Activated CD8-positive, alpha-beta T cell treated with anti-CD3 and anti-CD28 coated beads, Interleukin-2, amount 10 ng/mL, durations not matched to agents 7 days and 5 days (primary cell): ENCODE measurements at regions not wholly inside any gene's neighbourhood (a gene's known extent, or its start where the extent isn't known, plus 50 kb on each side); places are given as distances from the start of the nearest gene placed in this dataset.

Source experiments
- ATAC-seq: fragments of 150-1000 bp; cut with Tn5 transposase; one replicate; pipeline ENCODE4 v1.10.0; 2021; ENCODE audit warnings: moderate library complexity
- CTCF ChIA-PET: fragments of 350-600 bp; sonication (Branson Sonifier 250); formaldehyde crosslinking; loops from one replicate; lab custom pipeline; 2021; ENCODE audit warnings: antibody characterized with exemption; lab: Charles Lee
- POLR2A ChIA-PET: fragments of 350-600 bp; sonication (Branson Sonifier 250); formaldehyde crosslinking; loops from one replicate; lab custom pipeline; 2021; ENCODE audit warnings: antibody characterized with exemption; lab: Charles Lee
- DNase-seq: peaks from one replicate; pipeline ENCODE4 v3.0.0-alpha.2; 2020
- H3K27ac Mint-ChIP-seq: one replicate; pipeline ENCODE4 v1.8.0; 2021; ENCODE audit warnings: mild to moderate bottlenecking, mixed read lengths
- H3K27me3 Mint-ChIP-seq: one replicate; pipeline ENCODE4 v1.8.0; 2021; ENCODE audit warnings: low read depth, mixed read lengths
- H3K36me3 Mint-ChIP-seq: one replicate; pipeline ENCODE4 v1.8.0; 2021; ENCODE audit warnings: low read depth, mixed read lengths
- H3K4me1 Mint-ChIP-seq: one replicate; pipeline ENCODE4 v1.8.0; 2021; ENCODE audit warnings: low read depth, mixed read lengths
- H3K4me3 Mint-ChIP-seq: one replicate; pipeline ENCODE4 v1.8.0; 2021; ENCODE audit warnings: mild to moderate bottlenecking, mixed read lengths
- H3K9me3 Mint-ChIP-seq: one replicate; pipeline ENCODE4 v1.8.0; 2022; ENCODE audit warnings: mixed read lengths; ENCODE audit not compliant: insufficient read depth

- H3K9me3 Mint-ChIP-seq, result no peaks in the 10 kb centered on the region
- H3K27ac Mint-ChIP-seq, result no peak overlapping the region
- H3K4me1 Mint-ChIP-seq, result peaks cover 3% of the 10 kb centered on the region
- no peaks in the 10 kb centered on the region for H3K36me3 Mint-ChIP-seq
- ChIA-PET CTCF (interaction anchor here (0.7 to 2.2 kb wide), 23 partner anchors 8 to 1148 kb away, joined by 3 to 14 read pairs (median 3); no protein-coding TSS in a partner anchor), POLR2A (interaction anchor here (0.5 kb wide), 1 partner anchor 790 kb away, joined by 3 read pairs; no protein-coding TSS in a partner anchor)
- H3K27me3 Mint-ChIP-seq, result no peaks in the 10 kb centered on the region
- ATAC-seq, result no peak
- no peak for DNase-seq
- H3K4me3 Mint-ChIP-seq, result no peak overlapping the region
Measured at GRCh38 chr21:15552914-15553494, 176.8 kb upstream of the USP25 start.

GRCh38 chr21:15557925-15558324, 171.9 kb upstream of the USP25 start:
- ATAC-seq, result no peak
- Mint-ChIP-seq H3K4me1 (no peaks in the 10 kb centered on the region), H3K36me3 (no peaks in the 10 kb centered on the region), H3K9me3 (no peaks in the 10 kb centered on the region), H3K27ac (no peak overlapping the region), H3K27me3 (no peaks in the 10 kb centered on the region), H3K4me3 (no peak overlapping the region)
- POLR2A ChIA-PET, result no interaction called here
- DNase-seq, result no peak
- CTCF ChIA-PET, result no interaction called here

DNA sequence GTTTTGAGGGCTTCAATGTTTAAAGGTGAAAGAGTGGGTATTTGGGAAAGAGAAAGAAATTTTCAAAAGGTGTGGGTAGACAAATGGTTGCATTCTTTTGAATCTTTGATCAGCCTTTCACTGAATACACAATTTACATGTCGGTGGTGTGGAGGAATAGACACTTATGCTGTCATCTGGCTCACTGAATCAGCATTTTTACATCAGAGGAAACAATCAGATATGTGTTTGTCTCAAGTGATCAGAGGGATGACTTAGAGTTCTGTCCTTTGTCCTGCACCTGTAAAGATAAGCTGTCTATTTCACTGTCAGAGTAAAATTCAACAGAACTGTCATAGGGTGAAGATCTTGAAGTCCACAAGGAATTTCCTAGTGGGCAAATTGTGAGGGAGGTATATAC, 170.9 kb upstream of the USP25 start:
- no peaks in the 10 kb centered on the region for H3K4me1 Mint-ChIP-seq
- ATAC-seq, result no peak
- DNase-seq, result no peak
- H3K27ac Mint-ChIP-seq, result no peak overlapping the region
- H3K27me3 Mint-ChIP-seq, result no peaks in the 10 kb centered on the region
- H3K9me3 Mint-ChIP-seq, result no peaks in the 10 kb centered on the region
- no peak overlapping the region for H3K4me3 Mint-ChIP-seq
- no peaks in the 10 kb centered on the region for H3K36me3 Mint-ChIP-seq
- ChIA-PET POLR2A (no interaction called here), CTCF (no interaction called here)

DNA sequence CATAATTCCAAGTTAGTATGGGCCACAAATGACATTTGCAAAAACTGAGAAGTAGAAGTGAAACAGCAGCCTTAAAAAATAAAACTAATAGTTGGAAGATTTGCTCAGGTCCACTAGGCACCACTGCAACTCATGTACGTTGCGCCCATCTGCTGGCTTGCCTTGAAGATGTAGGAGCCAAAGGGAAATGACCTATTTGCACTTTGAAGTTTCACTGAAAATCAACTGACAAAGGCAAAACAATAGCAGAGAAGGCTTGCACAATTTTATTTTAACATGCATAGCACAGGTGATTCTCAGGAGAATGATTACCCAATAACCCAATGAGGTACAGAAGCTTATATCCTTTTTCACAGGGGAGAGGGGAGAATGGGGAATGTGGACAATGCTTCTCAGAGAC, 170.1 kb upstream of the USP25 start:
- DNase-seq (no peak), ATAC-seq (no peak)
- no peaks in the 10 kb centered on the region for H3K9me3 Mint-ChIP-seq
- CTCF ChIA-PET, result no interaction called here
- H3K27me3 Mint-ChIP-seq, result no peaks in the 10 kb centered on the region
- H3K4me3 Mint-ChIP-seq, result no peak overlapping the region
- H3K27ac Mint-ChIP-seq, result no peak overlapping the region
- no peaks in the 10 kb centered on the region for H3K36me3 Mint-ChIP-seq
- POLR2A ChIA-PET, result no interaction called here
- no peaks in the 10 kb centered on the region for H3K4me1 Mint-ChIP-seq

- no peak overlapping the region for H3K27ac Mint-ChIP-seq
- no peak for DNase-seq
- no peaks in the 10 kb centered on the region for H3K27me3 Mint-ChIP-seq
- no peaks in the 10 kb centered on the region for H3K36me3 Mint-ChIP-seq
- no peaks in the 10 kb centered on the region for H3K4me1 Mint-ChIP-seq
- no peaks in the 10 kb centered on the region for H3K9me3 Mint-ChIP-seq
- POLR2A ChIA-PET, result no interaction called here
- CTCF ChIA-PET, result interaction anchor here (1.1 kb wide), 1 partner anchor 7 kb away, joined by 4 read pairs; no protein-coding TSS in a partner anchor
- no peak for ATAC-seq
- H3K4me3 Mint-ChIP-seq, result no peak overlapping the region
Measured at GRCh38 chr21:15560383-15561056, 169.3 kb upstream of the USP25 start.

DNA sequence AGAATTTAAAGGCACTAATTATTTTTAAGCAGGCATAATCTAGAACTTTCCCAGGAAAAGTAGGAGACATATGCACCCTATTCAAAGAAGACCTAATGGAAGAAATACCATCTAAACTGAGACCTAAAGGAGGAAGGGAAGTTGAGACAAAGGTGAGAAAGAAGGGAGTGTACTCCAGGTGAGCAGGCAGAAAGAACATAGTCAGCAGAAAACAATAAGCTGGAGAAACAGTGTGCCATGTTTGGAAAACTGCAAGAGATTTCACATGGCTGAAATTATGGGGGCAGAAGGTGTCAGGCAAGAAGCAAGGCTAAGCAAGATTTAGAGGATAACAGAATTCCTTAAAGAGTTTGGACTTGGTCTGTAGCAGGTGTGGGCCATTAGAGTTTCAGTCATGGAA, 167.0 kb upstream of the USP25 start:
- Mint-ChIP-seq H3K4me3 (no peak overlapping the region), H3K4me1 (no peaks in the 10 kb centered on the region), H3K27me3 (peaks cover 3% of the 10 kb centered on the region), H3K36me3 (no peaks in the 10 kb centered on the region), H3K9me3 (no peaks in the 10 kb centered on the region), H3K27ac (no peak overlapping the region)
- ChIA-PET CTCF (interaction anchor here (1.4 kb wide), 1 partner anchor 80 kb away, joined by 3 read pairs; no protein-coding TSS in a partner anchor), POLR2A (no interaction called here)
- ATAC-seq (no peak), DNase-seq (no peak)

GRCh38 chr21:15564907-15565306, 164.9 kb upstream of the USP25 start:
- Mint-ChIP-seq H3K4me3 (no peak overlapping the region), H3K27me3 (peaks cover 10% of the 10 kb centered on the region), H3K4me1 (no peaks in the 10 kb centered on the region), H3K36me3 (no peaks in the 10 kb centered on the region), H3K9me3 (no peaks in the 10 kb centered on the region), H3K27ac (no peak overlapping the region)
- POLR2A ChIA-PET, result no interaction called here
- CTCF ChIA-PET, result interaction anchor here (0.6 to 1.7 kb wide), 3 partner anchors 9 to 45 kb away, joined by 3 to 7 read pairs (median 3); no protein-coding TSS in a partner anchor
- ATAC-seq (no peak), DNase-seq (no peak)

- Mint-ChIP-seq H3K4me1 (no peaks in the 10 kb centered on the region), H3K4me3 (no peak overlapping the region), H3K27ac (no peak overlapping the region), H3K27me3 (peaks cover 12% of the 10 kb centered on the region), H3K36me3 (no peaks in the 10 kb centered on the region), H3K9me3 (no peaks in the 10 kb centered on the region)
- CTCF ChIA-PET, result no interaction called here
- POLR2A ChIA-PET, result no interaction called here
- ATAC-seq, result no peak
- DNase-seq, result no peak
Measured at GRCh38 chr21:15566703-15567102, 163.1 kb upstream of the USP25 start.

GRCh38 chr21:15567191-15567590, 162.6 kb upstream of the USP25 start:
- no peak for DNase-seq
- CTCF ChIA-PET, result no interaction called here
- POLR2A ChIA-PET, result no interaction called here
- no peak overlapping the region for H3K4me3 Mint-ChIP-seq
- peaks cover 12% of the 10 kb centered on the region for H3K27me3 Mint-ChIP-seq
- no peaks in the 10 kb centered on the region for H3K9me3 Mint-ChIP-seq
- H3K36me3 Mint-ChIP-seq, result no peaks in the 10 kb centered on the region
- no peaks in the 10 kb centered on the region for H3K4me1 Mint-ChIP-seq
- no peak for ATAC-seq
- H3K27ac Mint-ChIP-seq, result no peak overlapping the region

DNA sequence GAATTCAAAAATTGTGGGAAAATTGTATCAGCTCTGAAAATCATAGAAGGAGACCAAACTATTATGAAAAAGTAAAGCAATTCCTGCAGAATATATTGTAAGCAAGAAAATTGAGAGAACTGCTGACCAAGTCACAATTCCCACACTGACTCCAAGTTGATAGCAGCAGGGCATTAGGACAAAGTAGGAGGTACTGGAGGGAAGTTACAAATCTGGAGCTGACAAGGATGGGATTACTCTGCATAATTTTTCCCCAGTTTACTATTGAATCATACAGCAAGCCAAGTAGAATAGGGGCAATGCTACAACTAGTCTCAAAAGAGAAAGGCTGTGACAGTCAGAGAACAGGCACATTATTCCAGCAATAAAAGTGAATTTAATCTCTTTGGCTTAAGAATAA, 161.3 kb upstream of the USP25 start:
- H3K36me3 Mint-ChIP-seq, result no peaks in the 10 kb centered on the region
- H3K4me3 Mint-ChIP-seq, result no peak overlapping the region
- ATAC-seq, result no peak
- no peaks in the 10 kb centered on the region for H3K9me3 Mint-ChIP-seq
- H3K27me3 Mint-ChIP-seq, result peaks cover 12% of the 10 kb centered on the region
- no peak overlapping the region for H3K27ac Mint-ChIP-seq
- ChIA-PET CTCF (no interaction called here), POLR2A (no interaction called here)
- no peaks in the 10 kb centered on the region for H3K4me1 Mint-ChIP-seq
- no peak for DNase-seq

DNA sequence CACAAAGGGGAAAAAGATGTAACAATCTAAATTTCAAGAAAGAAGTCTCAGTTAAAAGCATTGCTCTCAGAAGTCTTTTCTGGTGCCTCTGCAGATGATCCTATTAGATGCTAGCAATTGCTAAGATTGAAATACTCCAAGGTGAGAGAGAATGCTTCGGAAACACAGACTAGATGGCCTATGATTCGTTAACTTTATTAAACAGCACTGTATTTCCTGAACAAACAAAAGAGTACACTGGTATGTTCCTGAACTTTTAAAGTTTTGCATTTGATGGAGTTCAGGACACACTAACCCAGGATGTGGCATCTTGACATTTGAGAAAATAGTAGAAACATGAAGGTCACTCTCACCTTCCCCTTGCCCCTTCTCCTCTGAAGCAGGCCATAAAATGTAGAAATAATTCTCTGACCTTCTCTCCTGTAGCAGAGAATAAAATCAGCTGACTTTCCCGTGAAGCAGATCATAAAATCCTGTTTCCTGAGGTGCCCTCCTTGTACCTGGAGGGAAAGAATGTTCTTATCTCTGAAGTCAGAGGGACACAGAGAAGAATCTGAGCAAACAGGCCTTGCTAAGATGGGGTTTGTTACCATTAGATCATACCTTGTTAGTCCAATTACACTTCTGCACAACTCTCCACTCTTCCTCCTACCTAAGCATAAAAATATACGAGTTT, 142.9 kb upstream of the USP25 start:
- ChIA-PET CTCF (interaction anchor here (1.0 to 1.1 kb wide), 2 partner anchors 104 to 723 kb away, joined by 3 read pairs; no protein-coding TSS in a partner anchor), POLR2A (no interaction called here)
- no peak overlapping the region for H3K4me3 Mint-ChIP-seq
- no peaks in the 10 kb centered on the region for H3K36me3 Mint-ChIP-seq
- no peaks in the 10 kb centered on the region for H3K9me3 Mint-ChIP-seq
- H3K27me3 Mint-ChIP-seq, result no peaks in the 10 kb centered on the region
- no peak overlapping the region for H3K27ac Mint-ChIP-seq
- ATAC-seq (no peak), DNase-seq (no peak)
- H3K4me1 Mint-ChIP-seq, result no peaks in the 10 kb centered on the region

- DNase-seq, result peak; percentile 25
- peaks cover 14% of the 10 kb centered on the region for H3K27me3 Mint-ChIP-seq
- no peak overlapping the region for H3K4me3 Mint-ChIP-seq
- ChIA-PET CTCF (interaction anchor here (0.8 to 1.3 kb wide), 5 partner anchors 8 to 829 kb away, joined by 3 read pairs; no protein-coding TSS in a partner anchor), POLR2A (no interaction called here)
- no peak for ATAC-seq
- H3K4me1 Mint-ChIP-seq, result no peaks in the 10 kb centered on the region
- H3K36me3 Mint-ChIP-seq, result no peaks in the 10 kb centered on the region
- no peak overlapping the region for H3K27ac Mint-ChIP-seq
- no peaks in the 10 kb centered on the region for H3K9me3 Mint-ChIP-seq
Measured at GRCh38 chr21:15592271-15592860, 137.4 kb upstream of the USP25 start.
